ENCODE measurements at regions not wholly inside any gene's neighbourhood (a gene's known extent, or its start where the extent isn't known, plus 50 kb on each side); places are given as distances from the start of the nearest gene placed in this dataset.
"Not testable (repeated sequence)": the region's sequence is repeated elsewhere in the genome, so short reads cannot be mapped to it uniquely, and the experiment has no call there.

GRCh38 chr2:186130748-186131641 is 355.1 kb upstream of the ZC3H15 start:
- H3K4me3 ChIP-seq (ENCODE audit: low read length): no peak overlapping the region
- no peak for DNase-seq (ENCODE audit: low read depth, low spot score)

- no peak overlapping the region for H3K4me3 ChIP-seq (ENCODE audit: low read length)
- DNase-seq (ENCODE audit: low read depth, low spot score): no peak
These were observed 350.4 kb upstream of the ZC3H15 start for GRCh38 chr2:186135686-186136085.

DNA sequence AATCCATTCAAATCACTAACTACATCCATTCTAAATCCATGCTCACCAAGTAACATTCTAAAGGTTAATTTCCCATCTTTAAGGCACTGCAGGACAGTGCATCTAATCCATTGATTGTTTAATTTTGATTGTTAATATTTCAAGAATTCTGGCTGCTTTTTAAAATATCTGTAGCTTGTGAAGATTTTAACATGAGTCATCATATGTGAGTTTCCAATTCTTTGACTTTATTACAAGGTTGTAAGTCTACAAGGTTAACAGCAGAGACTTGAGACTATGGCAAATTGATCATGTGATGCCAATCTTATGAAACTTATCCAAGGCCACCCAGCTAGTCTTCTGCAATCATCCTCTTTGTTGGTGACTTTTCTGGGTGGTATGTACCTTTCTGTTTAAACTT is 349.2 kb upstream of the ZC3H15 start:
- H3K4me3 ChIP-seq (ENCODE audit: low read length): no peak overlapping the region
- no peak for DNase-seq (ENCODE audit: low read depth, low spot score)

DNA sequence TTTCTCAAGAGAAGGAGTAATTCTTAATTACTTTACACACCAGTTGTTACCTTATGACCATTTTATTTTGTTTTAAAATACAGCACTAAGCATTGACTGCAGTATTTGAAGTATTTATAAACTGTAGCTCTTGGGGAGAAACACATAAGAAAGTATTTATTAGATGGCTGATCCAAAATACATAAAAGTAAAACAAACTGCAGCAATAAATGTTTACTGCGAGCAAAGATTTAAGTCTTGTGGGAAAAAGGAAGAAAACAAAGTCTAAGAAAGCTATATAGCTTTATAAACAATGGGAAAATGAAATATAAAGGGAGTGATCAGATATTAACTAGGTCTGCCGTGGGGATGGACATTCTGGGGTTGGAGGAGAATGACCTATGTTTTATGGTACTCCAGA is 347.2 kb upstream of the ZC3H15 start:
- DNase-seq (ENCODE audit: low read depth, low spot score): no peak
- H3K4me3 ChIP-seq (ENCODE audit: low read length): no peak overlapping the region

- no peak overlapping the region for H3K4me3 ChIP-seq (ENCODE audit: low read length)
- no peak for DNase-seq (ENCODE audit: low read depth, low spot score)
These were observed 327.0 kb upstream of the ZC3H15 start for GRCh38 chr2:186159101-186159500.

DNA sequence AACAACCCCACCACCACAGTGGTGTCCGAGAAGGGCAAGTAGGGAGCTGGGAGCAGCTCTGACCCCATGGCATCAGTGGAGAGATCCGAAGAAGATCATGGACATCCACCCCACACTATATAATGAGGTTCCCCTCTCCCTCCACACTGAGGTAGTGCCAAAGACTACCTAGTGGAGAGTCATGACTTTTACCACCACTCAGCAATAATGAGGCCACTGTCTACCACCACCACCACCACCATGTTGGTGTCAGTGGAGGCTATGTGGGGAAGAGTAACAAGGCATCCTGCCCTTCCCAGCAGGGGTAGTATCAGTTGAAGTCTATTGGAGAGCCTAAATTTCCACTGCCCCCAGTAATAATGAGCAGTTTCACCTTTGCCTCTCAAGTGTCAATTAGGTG is 321.7 kb upstream of the ZC3H15 start:
- no peak overlapping the region for H3K4me3 ChIP-seq (ENCODE audit: low read length)
- DNase-seq (ENCODE audit: low read depth, low spot score): no peak

DNA sequence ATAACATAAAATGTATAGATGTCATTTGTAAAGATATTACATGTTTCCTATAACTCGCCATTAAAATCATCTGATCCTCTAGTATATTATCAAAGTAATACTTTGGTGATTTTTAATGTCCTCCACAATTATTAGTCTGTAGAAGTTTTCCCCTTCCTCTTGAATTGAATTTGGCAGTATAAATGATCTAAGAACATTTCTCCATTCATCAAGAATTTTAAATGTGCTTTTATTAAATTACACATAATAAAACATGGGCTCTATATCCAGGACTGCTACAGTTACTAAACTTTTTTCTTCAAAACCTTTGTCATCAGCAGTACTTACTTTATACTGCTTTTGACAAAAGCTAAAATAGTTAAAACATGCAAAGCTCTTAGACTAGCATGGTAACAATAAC is 315.4 kb upstream of the ZC3H15 start:
- DNase-seq (ENCODE audit: low read depth, low spot score): no peak
- no peak overlapping the region for H3K4me3 ChIP-seq (ENCODE audit: low read length)

DNA sequence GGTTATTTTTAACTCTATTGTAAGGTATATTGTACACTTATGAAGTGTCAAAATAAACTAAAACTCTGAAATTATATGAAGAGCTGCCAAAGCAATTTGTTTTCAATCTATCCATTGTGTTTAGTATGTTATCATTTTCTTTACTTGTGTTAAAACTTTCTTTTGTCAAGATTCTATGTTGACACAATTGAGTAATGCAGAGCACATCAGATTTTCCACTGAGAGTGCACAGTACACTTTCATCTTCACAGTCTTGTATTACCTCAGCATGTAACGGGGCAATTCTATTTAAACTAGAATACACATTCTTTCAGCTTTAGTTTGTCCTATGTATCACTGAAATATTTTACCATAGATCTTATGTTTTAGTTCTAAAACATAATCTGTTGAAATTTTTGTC is 304.4 kb upstream of the ZC3H15 start:
- no peak overlapping the region for H3K4me3 ChIP-seq (ENCODE audit: low read length)
- DNase-seq (ENCODE audit: low read depth, low spot score): no peak

DNA sequence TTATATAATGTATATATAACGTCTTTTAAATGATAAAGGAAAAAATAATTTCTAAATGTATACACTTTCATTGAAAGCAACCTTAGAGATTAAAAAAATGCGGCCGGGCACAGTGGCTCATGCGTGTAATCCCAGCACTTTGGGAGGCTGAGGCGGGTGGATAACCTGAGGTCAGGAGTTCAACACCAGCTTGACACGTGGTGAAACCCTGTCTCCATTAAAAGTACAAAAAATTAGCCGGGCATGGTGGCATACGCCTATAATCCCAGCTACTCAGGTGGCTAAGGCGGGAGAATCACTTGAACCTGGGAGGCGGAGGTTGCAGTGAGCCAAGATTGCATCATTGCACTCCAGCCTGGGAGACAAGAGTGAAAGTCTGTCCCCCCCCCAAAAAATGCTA is 303.7 kb upstream of the ZC3H15 start:
- DNase-seq (ENCODE audit: low read depth, low spot score): not testable (repeated sequence)

DNA sequence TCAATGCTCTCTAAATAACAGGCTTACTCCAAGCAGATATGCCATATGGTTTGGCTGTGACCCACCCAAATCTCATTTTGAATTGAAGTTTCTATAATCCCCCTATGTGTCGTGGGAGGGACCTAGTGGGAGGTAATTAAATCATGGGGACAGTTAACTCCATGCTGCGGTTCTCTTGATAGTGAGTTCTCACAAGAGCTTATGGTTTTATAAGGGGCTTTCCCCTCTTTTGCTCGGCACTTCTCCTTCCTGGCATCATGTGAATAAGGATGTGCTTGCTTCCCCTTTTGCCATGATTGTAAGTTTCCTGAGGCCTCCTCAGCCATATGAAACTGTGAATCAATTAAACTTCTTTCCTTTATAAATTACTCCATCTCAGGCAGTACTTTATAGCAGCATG is 302.7 kb upstream of the ZC3H15 start:
- no peak overlapping the region for H3K4me3 ChIP-seq (ENCODE audit: low read length)

More for the DNA sequence above, 303.7 kb upstream of the ZC3H15 start:
- H3K4me3 ChIP-seq (ENCODE audit: low read length): not testable (repeated sequence)

GRCh38 chr2:186187854-186188253 is 298.2 kb upstream of the ZC3H15 start:
- H3K4me3 ChIP-seq (ENCODE audit: low read length): no peak overlapping the region
- DNase-seq (ENCODE audit: low read depth, low spot score): no peak

More for the DNA sequence above, 302.7 kb upstream of the ZC3H15 start:
- DNase-seq (ENCODE audit: low read depth, low spot score): no peak

DNA sequence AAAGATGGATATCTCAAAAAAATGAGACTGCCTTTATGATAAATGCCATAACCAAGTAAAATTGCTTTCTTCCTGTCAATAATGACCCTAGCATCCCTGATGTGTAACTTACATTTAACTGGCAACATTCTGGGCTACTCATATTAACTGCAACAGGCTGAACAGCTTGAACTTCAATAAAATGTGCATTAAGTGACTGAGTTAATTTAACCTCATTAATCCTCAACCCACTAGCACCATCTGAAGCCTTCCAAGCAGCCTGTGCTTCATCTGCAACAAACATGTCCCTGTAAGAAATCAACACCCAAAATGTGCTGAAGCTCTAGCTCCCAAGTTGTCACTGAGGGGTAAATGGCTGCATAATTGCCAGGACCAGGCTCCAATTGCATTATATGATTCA is 296.2 kb upstream of the ZC3H15 start:
- DNase-seq (ENCODE audit: low read depth, low spot score): no peak
- H3K4me3 ChIP-seq (ENCODE audit: low read length): no peak overlapping the region

DNA sequence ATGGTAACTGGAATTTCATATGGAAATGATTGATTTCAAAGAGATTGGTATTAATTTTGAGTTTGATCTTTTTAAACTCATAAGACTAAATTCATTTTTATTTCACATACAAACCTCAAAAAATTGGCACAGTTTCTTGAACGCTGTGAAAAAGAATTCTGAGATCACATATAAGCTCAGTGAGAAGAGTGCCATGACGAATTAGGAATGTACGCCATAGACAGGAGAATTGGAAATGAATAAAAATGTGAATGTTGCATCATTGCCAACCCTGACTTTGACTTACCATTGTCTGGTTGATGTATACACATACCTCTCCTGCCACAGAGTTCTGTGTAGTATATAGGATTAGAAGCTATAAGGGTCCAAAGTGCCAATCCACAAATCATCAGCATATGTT is 290.4 kb upstream of the ZC3H15 start:
- DNase-seq (ENCODE audit: low read depth, low spot score): no peak
- H3K4me3 ChIP-seq (ENCODE audit: low read length): no peak overlapping the region

DNA sequence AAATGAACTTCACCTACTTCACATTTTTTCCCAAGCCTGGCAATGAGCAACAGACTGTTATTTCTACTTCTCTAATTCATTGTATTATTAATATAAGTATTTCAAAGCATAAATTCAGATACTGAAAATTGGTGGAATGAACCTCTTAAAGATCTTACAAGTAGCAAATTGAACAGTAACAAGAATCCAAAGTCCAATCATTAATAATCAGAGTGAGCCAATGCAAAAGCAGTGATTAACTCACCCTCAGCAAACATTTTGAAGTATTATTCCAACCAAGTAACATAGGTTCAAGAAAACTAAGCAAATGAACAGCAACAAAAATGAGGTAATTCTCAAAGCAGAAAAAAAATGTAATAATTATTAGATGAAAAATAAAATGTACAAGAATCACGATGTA is 288.1 kb upstream of the ZC3H15 start:
- H3K4me3 ChIP-seq (ENCODE audit: low read length): no peak overlapping the region
- no peak for DNase-seq (ENCODE audit: low read depth, low spot score)

GRCh38 chr2:186199029-186199428 is 287.0 kb upstream of the ZC3H15 start:
- no peak overlapping the region for H3K4me3 ChIP-seq (ENCODE audit: low read length)

GRCh38 chr2:186201371-186201770 is 284.7 kb upstream of the ZC3H15 start:
- no peak overlapping the region for H3K4me3 ChIP-seq (ENCODE audit: low read length)
- no peak for DNase-seq (ENCODE audit: low read depth, low spot score)

More at GRCh38 chr2:186199029-186199428, 287.0 kb upstream of the ZC3H15 start:
- DNase-seq (ENCODE audit: low read depth, low spot score): no peak

- no peak for DNase-seq (ENCODE audit: low read depth, low spot score)
- H3K4me3 ChIP-seq (ENCODE audit: low read length): no peak overlapping the region
These were observed 280.7 kb upstream of the ZC3H15 start for GRCh38 chr2:186205254-186205911.

- no peak for DNase-seq (ENCODE audit: low read depth, low spot score)
- H3K4me3 ChIP-seq (ENCODE audit: low read length): no peak overlapping the region
These were observed 276.5 kb upstream of the ZC3H15 start for GRCh38 chr2:186209532-186209931.

- no peak for DNase-seq (ENCODE audit: low read depth, low spot score)
- H3K4me3 ChIP-seq (ENCODE audit: low read length): no peak overlapping the region
These were observed 265.7 kb upstream of the ZC3H15 start for GRCh38 chr2:186220409-186220808.

DNA sequence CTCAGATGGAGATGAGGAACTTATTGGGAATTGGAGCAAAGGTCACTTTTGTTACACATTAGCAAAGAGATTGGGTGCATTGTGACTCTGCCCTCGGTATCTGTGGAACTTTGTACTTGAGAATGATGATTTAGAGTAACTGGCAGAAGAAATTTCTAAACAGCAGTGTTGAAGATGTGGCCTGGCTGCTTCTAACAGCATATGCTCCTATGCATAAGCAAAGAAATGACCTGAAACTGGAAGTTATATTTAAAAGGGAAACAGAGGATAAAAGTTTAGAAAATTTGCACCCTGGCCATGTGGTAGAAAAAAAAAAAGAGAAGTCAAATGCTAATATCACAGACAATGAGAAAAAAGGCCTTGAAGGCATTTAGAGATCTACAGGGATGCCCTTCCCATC is 256.8 kb upstream of the ZC3H15 start:
- no peak overlapping the region for H3K4me3 ChIP-seq (ENCODE audit: low read length)
- no peak for DNase-seq (ENCODE audit: low read depth, low spot score)

GRCh38 chr2:186241874-186242273 is 244.2 kb upstream of the ZC3H15 start:
- DNase-seq (ENCODE audit: low read depth, low spot score): no peak
- H3K4me3 ChIP-seq (ENCODE audit: low read length): no peak overlapping the region

All from Jurkat, Clone E6-1 (cell line).